ENCODE measurements at regions not wholly inside any gene's neighbourhood (a gene's known extent, or its start where the extent isn't known, plus 50 kb on each side); places are given as distances from the start of the nearest gene placed in this dataset.

- H3K4me1 Mint-ChIP-seq: no peaks in the 10 kb centered on the region
- peaks cover 21% of the 10 kb centered on the region for H3K9me3 Mint-ChIP-seq
- no peaks in the 10 kb centered on the region for H3K36me3 Mint-ChIP-seq (ENCODE audit: low read depth)
- no peak for DNase-seq
- TF ChIP-seq CTCF (IDR thresholded peaks at IDR 0.05): no peak
- no peak overlapping the region for H3K4me3 Mint-ChIP-seq
- peaks cover 27% of the 10 kb centered on the region for H3K27me3 Mint-ChIP-seq (ENCODE audit: low read depth, poor library complexity)
- H3K27ac Mint-ChIP-seq: no peak overlapping the region
Observed at GRCh38 chr15:88315221-88315878, 58.8 kb upstream of the NTRK3 start.

GRCh38 chr15:88312941-88313579 lies 56.5 kb upstream of the NTRK3 start:
- peaks cover 27% of the 10 kb centered on the region for H3K27me3 Mint-ChIP-seq (ENCODE audit: low read depth, poor library complexity)

GRCh38 chr15:88309363-88309762 lies 52.8 kb upstream of the NTRK3 start:
- H3K4me3 Mint-ChIP-seq: no peak overlapping the region
- no peaks in the 10 kb centered on the region for H3K36me3 Mint-ChIP-seq (ENCODE audit: low read depth)
- H3K27me3 Mint-ChIP-seq (ENCODE audit: low read depth, poor library complexity): peaks cover 31% of the 10 kb centered on the region
- DNase-seq: no peak
- no peak for TF ChIP-seq CTCF (IDR thresholded peaks at IDR 0.05)
- H3K9me3 Mint-ChIP-seq: peaks cover 7% of the 10 kb centered on the region
- H3K27ac Mint-ChIP-seq: no peak overlapping the region
- H3K4me1 Mint-ChIP-seq: peaks cover 11% of the 10 kb centered on the region

More at GRCh38 chr15:88312941-88313579, 56.5 kb upstream of the NTRK3 start:
- Mint-ChIP-seq H3K4me1 (peaks cover 6% of the 10 kb centered on the region), H3K4me3 (no peak overlapping the region), H3K9me3 (peaks cover 18% of the 10 kb centered on the region), H3K36me3 (ENCODE audit: low read depth) (no peaks in the 10 kb centered on the region), H3K27ac (no peak overlapping the region)
- no peak for DNase-seq
- TF ChIP-seq CTCF (IDR thresholded peaks at IDR 0.05): no peak

GRCh38 chr15:88307344-88307743 lies 50.8 kb upstream of the NTRK3 start:
- Mint-ChIP-seq H3K9me3 (no peaks in the 10 kb centered on the region), H3K4me1 (peaks cover 11% of the 10 kb centered on the region), H3K27me3 (ENCODE audit: low read depth, poor library complexity) (peaks cover 15% of the 10 kb centered on the region), H3K4me3 (no peak overlapping the region), H3K27ac (no peak overlapping the region), H3K36me3 (ENCODE audit: low read depth) (no peaks in the 10 kb centered on the region)
- no peak for TF ChIP-seq CTCF (IDR thresholded peaks at IDR 0.05)
- no peak for DNase-seq
